HAP-1 (cell line): ENCODE measurements at regions not wholly inside any gene's neighbourhood (a gene's known extent, or its start where the extent isn't known, plus 50 kb on each side); places are given as distances from the start of the nearest gene placed in this dataset.

Source experiments
- DNase-seq, 2 experiments: peaks; one replicate each; pipeline ENCODE4 v3.0.0-alpha.2; 2016 to 2020; ENCODE audit warnings: low spot score in 2 of 2
- H3K27me3 ChIP-seq: fragments of 250-450 bp; sonication (Bioruptor Pico); 2 replicates; pipeline ENCODE4 v1.5.1; 2020; ENCODE audit warnings: low read depth, mild to moderate bottlenecking, moderate library complexity
- H3K36me3 ChIP-seq: fragments of 250-450 bp; sonication (Bioruptor Pico); replicated peaks from 2 replicates; pipeline ENCODE4 v1.5.1; 2020; ENCODE audit warnings: mild to moderate bottlenecking
- H3K4me1 ChIP-seq: fragments of 250-450 bp; sonication (Bioruptor Pico); 2 replicates; pipeline ENCODE4 v1.5.1; 2020; ENCODE audit warnings: mild to moderate bottlenecking
- H3K4me3 ChIP-seq: fragments of 250-450 bp; sonication (Bioruptor Pico); 2 replicates; pipeline ENCODE4 v1.5.1; 2020; ENCODE audit warnings: mild to moderate bottlenecking, moderate library complexity
- H3K9me3 ChIP-seq: fragments of 250-450 bp; sonication (Bioruptor Pico); 2 replicates; pipeline ENCODE4 v1.5.1; 2020; ENCODE audit warnings: mild to moderate bottlenecking, moderate library complexity
- in situ Hi-C: fragments of 300-500 bp; cut with MboI; formaldehyde crosslinking; loops from 3 replicates; pipeline ENCODE4 v1.14.3; 2020; ENCODE audit warnings: low sequenced_read_pairs, inconsistent platforms, mixed read lengths

DNA sequence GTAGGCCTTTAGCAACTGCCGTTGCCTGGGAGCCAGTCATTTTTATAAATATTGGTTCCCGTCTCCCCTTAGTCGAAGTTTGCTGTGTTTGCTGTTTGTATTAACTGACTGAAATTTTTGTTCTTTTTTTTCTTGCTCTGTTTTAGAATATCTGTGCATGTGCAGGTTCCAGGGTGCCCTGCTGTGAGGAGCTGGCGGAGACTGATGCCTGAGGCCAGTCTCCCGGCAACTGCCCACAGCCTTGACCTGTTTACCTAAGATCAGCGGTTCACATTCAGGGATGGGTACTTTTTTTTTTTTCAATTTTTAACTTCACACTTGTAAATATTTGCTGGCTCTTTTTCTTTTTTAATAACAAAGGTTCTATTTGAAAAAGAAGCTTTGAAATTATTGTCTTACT lies 262.6 kb upstream of the ADAMTS16 start:
- Histone ChIP-seq H3K4me1 (no peaks in the 10 kb centered on the region), H3K4me3 (no peak overlapping the region), H3K36me3 (no peaks in the 10 kb centered on the region), H3K9me3 (no peaks in the 10 kb centered on the region), H3K27me3 (no peaks in the 10 kb centered on the region)
- DNase-seq: no peak
- in situ Hi-C loops: loop anchor here (10.0 kb wide), 1 partner anchor 547 kb away; the partner anchor contains the start of gene ICE1

DNA sequence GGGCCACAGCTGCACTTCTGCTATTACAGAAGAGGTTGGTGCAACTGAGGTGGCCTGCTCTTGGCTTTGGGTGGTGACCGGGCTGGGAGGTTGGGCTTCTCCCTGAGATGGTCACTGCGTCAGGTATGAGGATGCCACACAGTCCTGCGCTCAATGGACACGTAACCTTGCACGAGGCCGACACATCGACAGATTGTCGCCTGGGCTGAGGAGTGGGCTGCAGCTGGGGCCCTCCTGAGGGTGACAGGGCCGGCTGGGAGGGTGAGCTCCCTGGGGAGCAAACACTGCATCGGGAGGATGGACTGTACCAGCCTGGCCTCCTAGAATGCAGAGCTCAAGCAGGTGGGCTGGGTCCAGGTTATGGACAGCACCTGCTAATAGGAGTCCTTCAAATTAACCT lies 261.1 kb upstream of the ADAMTS16 start:
- in situ Hi-C loops: loop anchor here (10.0 kb wide), 1 partner anchor 546 kb away; the partner anchor contains the start of gene ICE1
- no peak for DNase-seq

DNA sequence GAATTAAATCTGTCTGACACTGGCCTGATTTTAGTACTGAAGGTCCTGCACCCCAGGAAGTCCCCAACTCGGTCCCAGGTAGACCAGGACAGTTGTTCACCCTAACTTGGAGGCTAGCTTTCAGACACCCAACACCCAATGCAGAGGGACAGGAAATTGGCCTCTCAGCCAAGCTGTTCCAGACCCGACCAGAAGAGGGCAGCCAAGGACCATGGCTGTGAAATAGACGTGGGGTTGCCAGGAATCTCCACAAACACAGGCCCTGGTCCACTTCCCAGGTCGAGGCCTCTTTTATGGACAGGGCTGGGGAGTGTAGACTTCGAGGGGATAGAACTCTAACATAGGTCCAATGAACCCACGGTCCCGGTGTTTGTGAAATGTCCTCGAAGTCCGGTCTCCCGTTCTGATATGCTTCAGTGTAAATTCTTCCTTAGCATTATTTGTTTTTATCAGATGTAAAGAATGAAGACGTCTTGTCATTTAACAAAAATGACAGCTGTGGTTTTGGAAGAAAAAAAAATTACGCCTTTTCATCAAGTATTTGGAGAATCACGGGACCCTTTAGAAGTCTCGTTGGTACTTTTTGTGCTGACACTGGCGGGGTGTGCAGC lies 260.3 kb upstream of the ADAMTS16 start:
- no peaks in the 10 kb centered on the region for H3K4me1 ChIP-seq
- in situ Hi-C loops: loop anchor here (10.0 kb wide), 1 partner anchor 545 kb away; the partner anchor contains the start of gene ICE1
- no peaks in the 10 kb centered on the region for H3K9me3 ChIP-seq
- H3K27me3 ChIP-seq: no peaks in the 10 kb centered on the region
- H3K4me3 ChIP-seq: no peak overlapping the region
- DNase-seq: peak; percentile 15 to 77
- H3K36me3 ChIP-seq: no peaks in the 10 kb centered on the region

More for the DNA sequence above, 261.1 kb upstream of the ADAMTS16 start:
- no peaks in the 10 kb centered on the region for H3K9me3 ChIP-seq
- no peaks in the 10 kb centered on the region for H3K27me3 ChIP-seq
- no peak overlapping the region for H3K4me3 ChIP-seq
- no peaks in the 10 kb centered on the region for H3K4me1 ChIP-seq
- H3K36me3 ChIP-seq: no peaks in the 10 kb centered on the region

DNA sequence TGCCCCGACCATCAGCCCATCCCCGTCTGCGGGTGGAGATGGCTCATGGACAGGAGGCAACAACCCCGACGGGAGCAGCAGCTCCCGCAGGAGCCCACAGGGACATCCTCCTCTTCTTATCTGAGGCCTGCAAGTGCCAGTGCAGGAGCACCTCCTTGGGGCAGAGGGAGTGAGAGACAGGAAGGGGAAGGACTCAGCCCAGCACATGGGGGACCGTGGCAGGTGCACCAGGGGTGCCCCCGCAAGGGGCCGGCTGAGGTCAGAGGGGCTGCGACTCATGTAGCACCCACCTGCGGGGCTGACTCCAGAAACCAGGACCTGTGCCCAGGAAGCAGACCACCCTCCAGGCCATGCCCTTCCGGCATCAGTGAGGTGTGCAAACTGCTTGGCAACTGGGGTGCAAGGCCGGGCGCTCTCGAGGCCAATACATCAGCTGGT lies 259.8 kb upstream of the ADAMTS16 start:
- no peaks in the 10 kb centered on the region for H3K27me3 ChIP-seq
- in situ Hi-C loops: no loop called here
- H3K4me3 ChIP-seq: no peak overlapping the region

DNA sequence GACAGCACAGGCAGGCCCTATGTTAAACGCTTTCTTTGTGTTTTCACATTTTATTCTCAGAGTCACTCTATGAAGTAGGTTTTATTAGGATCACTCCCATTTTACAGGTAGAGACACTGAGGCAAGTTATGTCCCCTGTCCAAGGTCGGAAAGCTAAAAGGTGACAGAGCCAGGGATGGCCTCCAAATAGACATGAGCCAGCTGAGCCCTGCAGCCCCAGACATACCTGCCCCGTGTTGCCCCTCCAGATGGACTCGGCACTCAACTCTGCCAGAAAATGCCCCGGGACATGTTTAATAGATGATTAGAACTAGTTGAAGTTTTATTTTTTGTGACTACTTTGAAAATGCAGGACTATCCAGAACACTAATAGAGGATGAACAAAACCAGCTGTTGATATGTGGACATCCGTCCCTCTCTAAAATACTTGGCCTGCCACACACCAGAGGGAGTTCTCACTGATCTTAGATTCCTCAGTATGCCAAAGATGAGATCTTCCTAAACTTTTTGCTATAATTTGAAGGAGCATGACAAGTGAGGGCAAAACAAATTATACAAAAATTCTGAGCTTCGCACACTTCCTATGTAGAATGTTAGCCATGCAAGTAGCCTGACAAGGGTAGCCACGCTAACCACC lies 258.6 kb upstream of the ADAMTS16 start:
- no peaks in the 10 kb centered on the region for H3K9me3 ChIP-seq
- no peaks in the 10 kb centered on the region for H3K36me3 ChIP-seq
- no peaks in the 10 kb centered on the region for H3K27me3 ChIP-seq
- in situ Hi-C loops: no loop called here
- H3K4me3 ChIP-seq: no peak overlapping the region
- H3K4me1 ChIP-seq: no peaks in the 10 kb centered on the region
- DNase-seq: no peak

More for the DNA sequence above, 259.8 kb upstream of the ADAMTS16 start:
- no peak for DNase-seq
- Histone ChIP-seq H3K4me1 (no peaks in the 10 kb centered on the region), H3K9me3 (no peaks in the 10 kb centered on the region), H3K36me3 (no peaks in the 10 kb centered on the region)

DNA sequence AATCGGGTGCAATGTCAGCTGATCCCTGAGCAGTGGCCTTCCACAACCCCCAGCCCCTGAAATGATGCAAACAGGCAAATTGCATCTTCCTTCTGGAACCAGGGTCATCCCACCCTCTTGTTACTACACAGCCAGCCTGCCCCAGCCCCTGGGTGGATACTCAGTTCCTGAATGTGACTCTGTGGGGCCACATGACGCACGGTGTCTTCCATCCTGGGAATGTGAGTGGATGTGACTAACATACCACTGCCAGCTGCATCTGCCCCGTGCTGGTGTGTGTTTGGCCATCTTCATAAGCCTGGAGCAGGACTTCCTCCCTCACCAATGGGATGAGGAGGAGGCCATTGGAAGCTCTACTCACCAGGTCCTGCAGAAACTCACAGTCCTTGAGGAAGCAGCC lies 257.9 kb upstream of the ADAMTS16 start:
- no peak for DNase-seq
- Histone ChIP-seq H3K4me1 (no peaks in the 10 kb centered on the region), H3K9me3 (no peaks in the 10 kb centered on the region), H3K27me3 (no peaks in the 10 kb centered on the region), H3K4me3 (no peak overlapping the region), H3K36me3 (no peaks in the 10 kb centered on the region)
- in situ Hi-C loops: no loop called here

DNA sequence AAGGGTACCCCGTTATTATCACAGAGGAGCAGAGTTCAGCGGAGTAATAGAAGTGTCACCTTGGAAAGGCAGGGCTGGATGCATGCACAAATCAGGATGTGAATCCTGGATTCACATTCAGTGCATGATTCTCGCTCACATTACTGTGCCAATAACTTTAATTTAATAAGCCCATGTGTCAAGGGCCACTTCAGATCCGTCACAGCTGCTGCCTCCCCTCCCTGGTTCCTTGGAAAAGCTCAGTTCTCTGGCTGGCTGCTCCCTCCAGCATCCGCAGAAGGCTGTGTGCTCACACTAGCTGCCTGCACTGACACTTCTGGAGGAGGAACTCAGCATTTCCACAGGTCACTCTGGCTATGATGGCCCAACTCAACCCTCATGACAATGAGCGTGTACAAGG lies 256.8 kb upstream of the ADAMTS16 start:
- no peaks in the 10 kb centered on the region for H3K9me3 ChIP-seq
- H3K27me3 ChIP-seq: no peaks in the 10 kb centered on the region
- H3K4me1 ChIP-seq: no peaks in the 10 kb centered on the region
- in situ Hi-C loops: no loop called here
- no peak for DNase-seq
- H3K36me3 ChIP-seq: no peaks in the 10 kb centered on the region
- no peak overlapping the region for H3K4me3 ChIP-seq

DNA sequence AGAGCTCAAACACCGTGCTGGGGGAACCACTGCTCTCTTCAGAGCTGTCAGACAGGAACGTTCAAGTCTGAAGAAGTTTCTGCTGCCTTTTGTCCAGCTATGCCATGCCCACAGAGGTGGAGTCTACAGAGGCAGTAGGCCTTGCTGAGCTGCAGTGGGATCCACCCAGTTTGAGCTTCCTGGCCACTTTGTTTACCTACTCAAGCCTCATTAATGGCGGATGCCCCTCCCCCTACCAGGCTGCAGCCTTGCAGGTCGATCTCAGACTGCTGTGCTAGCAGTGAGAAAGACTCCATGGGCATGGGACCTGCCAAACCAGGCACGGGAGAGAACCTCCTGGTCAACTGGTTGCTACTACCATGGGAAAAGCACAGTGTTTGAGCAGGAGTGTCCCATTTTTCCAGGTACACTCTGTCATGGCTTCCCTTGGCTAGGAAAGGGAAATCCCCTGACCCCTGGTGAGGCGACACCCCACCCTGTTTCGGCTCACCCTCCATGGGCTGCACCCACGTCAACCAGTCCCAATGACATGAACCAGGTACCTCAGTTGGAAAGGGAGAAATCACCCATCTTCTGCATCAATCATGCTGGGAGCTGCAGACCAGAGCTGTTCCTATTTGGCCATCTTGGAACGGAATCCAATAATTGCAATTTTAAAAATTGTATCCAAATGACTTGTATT lies 246.9 kb upstream of the ADAMTS16 start:
- Histone ChIP-seq H3K4me3 (no peak overlapping the region), H3K36me3 (no peaks in the 10 kb centered on the region), H3K27me3 (no peaks in the 10 kb centered on the region), H3K4me1 (no peaks in the 10 kb centered on the region), H3K9me3 (no peaks in the 10 kb centered on the region)
- in situ Hi-C loops: no loop called here
- no peak for DNase-seq

DNA sequence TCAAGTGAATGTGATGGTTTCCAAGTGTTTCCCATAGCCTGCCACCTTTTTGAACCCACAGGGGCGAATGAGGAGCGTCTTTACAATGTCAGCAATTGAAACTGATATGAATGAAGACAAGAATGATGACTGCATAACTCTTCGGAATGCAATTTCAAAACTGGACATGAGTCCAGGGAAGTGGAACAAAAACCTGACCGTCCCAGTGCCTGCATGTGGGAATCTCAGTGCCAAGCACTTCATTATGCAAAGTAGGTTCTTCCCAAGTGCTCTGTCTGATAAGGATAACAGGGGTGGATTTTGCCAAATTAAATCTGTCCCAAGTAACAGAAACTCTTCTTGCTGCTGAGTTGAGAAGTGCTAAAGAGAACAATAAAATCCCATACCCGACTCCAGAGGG lies 243.8 kb upstream of the ADAMTS16 start:
- no peak for DNase-seq
- Histone ChIP-seq H3K9me3 (no peaks in the 10 kb centered on the region), H3K4me1 (no peaks in the 10 kb centered on the region), H3K36me3 (no peaks in the 10 kb centered on the region), H3K27me3 (no peaks in the 10 kb centered on the region), H3K4me3 (no peak overlapping the region)
- in situ Hi-C loops: no loop called here

DNA sequence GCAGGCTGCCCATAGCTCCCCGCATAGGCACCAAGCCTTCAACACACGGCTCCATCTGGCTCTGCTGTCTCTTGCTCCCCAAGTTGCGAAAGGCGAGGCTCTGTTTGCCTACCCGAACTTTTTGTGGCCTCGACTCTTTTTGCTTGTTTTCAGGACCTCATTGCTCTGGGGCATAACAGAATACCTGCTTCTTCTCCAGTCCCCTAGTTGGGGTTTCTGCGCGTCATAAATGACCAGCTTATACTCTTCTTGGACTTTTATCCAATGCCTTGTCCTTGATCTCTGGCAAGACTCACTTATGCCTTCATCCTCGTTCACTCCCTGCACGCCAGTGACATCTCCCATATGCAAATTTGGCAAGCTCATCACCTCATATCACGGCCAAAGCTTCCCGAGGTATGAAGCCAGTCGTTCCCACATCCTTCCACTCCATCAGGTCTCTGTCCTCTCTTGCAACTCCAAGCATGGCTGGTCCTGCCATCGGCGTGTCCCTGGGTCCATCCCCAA lies 238.8 kb upstream of the ADAMTS16 start:
- H3K9me3 ChIP-seq: no peaks in the 10 kb centered on the region
- H3K4me1 ChIP-seq: no peaks in the 10 kb centered on the region
- H3K36me3 ChIP-seq: no peaks in the 10 kb centered on the region
- no peak overlapping the region for H3K4me3 ChIP-seq
- in situ Hi-C loops: no loop called here
- H3K27me3 ChIP-seq: no peaks in the 10 kb centered on the region
- no peak for DNase-seq

DNA sequence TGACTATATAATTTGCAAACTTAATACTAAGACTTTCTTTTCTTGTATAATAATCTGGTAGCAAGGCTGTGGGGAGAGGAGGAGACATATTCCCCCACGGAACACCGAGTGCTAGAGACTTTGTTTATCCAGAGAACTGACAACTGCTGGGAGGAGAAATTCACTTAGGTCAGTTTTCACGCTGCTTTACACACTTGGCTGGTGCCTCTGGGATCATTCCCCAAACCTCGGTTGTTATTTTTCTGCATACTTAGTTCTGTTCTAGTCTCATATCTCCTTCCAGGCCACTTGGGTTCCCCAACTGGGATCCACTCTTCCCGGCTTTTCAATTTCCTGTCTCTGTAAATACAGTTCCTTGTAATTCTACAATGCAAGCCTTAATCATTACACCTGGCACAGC lies 238.2 kb upstream of the ADAMTS16 start:
- Histone ChIP-seq H3K27me3 (no peaks in the 10 kb centered on the region), H3K4me1 (no peaks in the 10 kb centered on the region), H3K36me3 (no peaks in the 10 kb centered on the region), H3K4me3 (no peak overlapping the region), H3K9me3 (no peaks in the 10 kb centered on the region)
- in situ Hi-C loops: no loop called here
- DNase-seq: no peak

DNA sequence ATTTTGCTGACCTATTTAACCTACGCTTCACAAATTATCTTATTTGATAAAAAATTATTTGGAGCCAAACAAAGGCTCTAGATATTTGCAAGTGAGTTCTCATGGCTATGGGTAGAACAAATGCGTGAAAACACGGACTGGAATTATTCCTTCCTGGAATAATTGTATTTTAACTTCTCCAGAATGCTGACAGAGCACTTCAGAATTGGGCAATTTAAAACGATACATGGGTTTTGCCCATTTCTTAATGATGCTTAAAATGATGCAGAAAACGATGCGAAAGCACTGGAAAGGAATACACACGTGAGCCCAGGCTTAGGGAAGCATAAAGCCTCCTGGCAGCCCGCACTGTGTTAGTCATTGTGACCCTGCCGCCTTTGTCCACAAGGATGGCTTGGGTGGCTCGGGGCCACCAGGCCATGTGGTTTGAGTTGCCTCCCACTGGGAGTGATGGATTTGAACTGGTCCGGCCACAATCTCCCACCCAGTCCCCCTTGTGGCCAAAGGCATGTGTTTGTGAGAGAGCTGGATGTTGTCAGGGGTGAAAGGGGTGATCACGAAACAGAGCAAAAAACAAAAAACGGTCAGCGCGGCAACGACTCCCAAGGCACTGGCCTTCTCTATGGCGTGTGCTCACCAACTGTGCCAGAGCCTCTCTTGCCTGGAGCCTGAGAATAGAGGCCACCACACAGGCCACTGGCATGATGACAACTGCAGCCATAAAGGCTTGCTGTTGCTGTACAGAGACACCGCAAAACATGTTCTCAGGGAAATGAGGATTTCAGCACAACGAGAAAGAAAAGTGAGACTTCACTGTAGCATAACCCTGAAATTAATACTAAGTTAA lies 234.2 kb upstream of the ADAMTS16 start:
- H3K4me1 ChIP-seq: no peaks in the 10 kb centered on the region
- H3K27me3 ChIP-seq: no peaks in the 10 kb centered on the region
- no peaks in the 10 kb centered on the region for H3K9me3 ChIP-seq
- no peak overlapping the region for H3K4me3 ChIP-seq
- DNase-seq: no peak
- H3K36me3 ChIP-seq: no peaks in the 10 kb centered on the region
- in situ Hi-C loops: no loop called here

DNA sequence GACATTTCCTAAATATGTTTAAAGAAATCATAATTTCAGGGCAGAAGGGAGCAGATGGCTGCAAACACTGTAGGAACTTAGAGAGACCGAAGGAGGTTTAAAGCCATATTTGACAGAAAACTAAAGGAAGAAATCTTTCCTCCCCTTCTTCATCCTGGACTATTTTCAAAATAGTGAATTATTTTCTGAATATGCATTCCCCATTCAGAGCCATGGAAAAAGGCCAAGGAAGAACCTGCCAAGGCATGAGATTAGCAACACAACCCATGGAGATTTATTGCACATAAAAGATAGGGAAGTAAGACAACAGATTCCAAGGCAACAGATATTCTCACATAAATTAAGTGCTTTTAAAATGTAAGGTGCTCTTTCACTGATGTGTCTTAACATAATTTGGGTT lies 233.3 kb upstream of the ADAMTS16 start:
- H3K9me3 ChIP-seq: no peaks in the 10 kb centered on the region
- H3K4me1 ChIP-seq: no peaks in the 10 kb centered on the region
- H3K27me3 ChIP-seq: no peaks in the 10 kb centered on the region
- no peaks in the 10 kb centered on the region for H3K36me3 ChIP-seq
- no peak for DNase-seq
- in situ Hi-C loops: no loop called here
- H3K4me3 ChIP-seq: no peak overlapping the region
